A549 (cell line): ENCODE measurements at regions not wholly inside any gene's neighbourhood (a gene's known extent, or its start where the extent isn't known, plus 50 kb on each side); places are given as distances from the start of the nearest gene placed in this dataset.

Experiments
- ATAC-seq, 2 experiments: fragments of 200-7000 bp in 1 of 2; fragments of >200 bp in 1 of 2; cut with Nextera tagmentation in 1 of 2; cut with Tn5 transposase in 1 of 2; 3 replicates each; pipeline versions ENCODE4 v1.8.0 to v1.9.1; 2018 to 2020; ENCODE audit warnings: mild to moderate bottlenecking in 1 of 2, moderate library complexity in 1 of 2
- CTCF ChIA-PET: fragments of 300-600 bp; sonication (Branson Sonifier 250); formaldehyde crosslinking; extraction: SDS; loops from one replicate; lab custom pipeline; 2021; ENCODE audit warnings: antibody characterized with exemption, inconsistent platforms; lab: Yijun Ruan, JAX
- POLR2A ChIA-PET: fragments of 350-600 bp; formaldehyde crosslinking; extraction: SDS; loops from one replicate; lab custom pipeline; 2021; ENCODE audit warnings: antibody characterized with exemption, inconsistent platforms; lab: Yijun Ruan, JAX
- DNase-seq, 2 experiments: peaks; one replicate each; pipeline versions ENCODE4 v3.0.0 to v3.0.0-alpha.2; 2011 to 2016; ENCODE audit warnings: low read depth in 1 of 2, low spot score in 1 of 2
- FAIRE-seq: peaks from 2 replicates; lab custom pipeline; 2011; peaks lifted over from hg19 to GRCh38; lab: Jason Lieb, UNC
- H3K27ac ChIP-seq, 2 experiments: fragments of >200 bp; sonication (Bioruptor Twin); formaldehyde crosslinking; 3 replicates each; pipeline ENCODE4 v1.5.1; 2016 to 2017
- H3K4me1 ChIP-seq: fragments of >200 bp; sonication (Bioruptor Twin); formaldehyde crosslinking; 3 replicates; pipeline ENCODE4 v1.6.1; 2016
- H3K4me2 ChIP-seq: fragments of >200 bp; sonication (Bioruptor Twin); formaldehyde crosslinking; 3 replicates; pipeline ENCODE4 v1.6.1; 2016
- H3K4me3 ChIP-seq: fragments of >200 bp; sonication (Bioruptor Twin); formaldehyde crosslinking; 3 replicates; pipeline ENCODE4 v1.5.1; 2016
- H3K9me3 ChIP-seq: fragments of >200 bp; sonication (Bioruptor Twin); formaldehyde crosslinking; 3 replicates; pipeline ENCODE4 v1.6.1; 2016
- BCL3 ChIP-seq: fragments of >200 bp; sonication (Bioruptor Twin); formaldehyde crosslinking; IDR thresholded peaks from 3 replicates; pipeline ENCODE4 v1.6.1; 2016
- CBX8 ChIP-seq: fragments of 200-600 bp; sonication (generic); IDR thresholded peaks from 2 replicates; pipeline ENCODE4 v1.6.1; 2016
- CHD4 ChIP-seq: fragments of 200-600 bp; sonication (generic); IDR thresholded peaks from 2 replicates; pipeline ENCODE4 v1.6.1; 2016; ENCODE audit warnings: antibody characterized with exemption, mild to moderate bottlenecking, borderline replicate concordance
- CTCF ChIP-seq: fragments of >200 bp; sonication (Bioruptor Twin); formaldehyde crosslinking; IDR thresholded peaks from 3 replicates; pipeline ENCODE4 v1.5.1; 2016
- EHF ChIP-seq: fragments of 250-450 bp; sonication (Bioruptor Pico); IDR thresholded peaks from 2 replicates; pipeline ENCODE4 v1.5.0; 2020; ENCODE audit warnings: mild to moderate bottlenecking
- ELK1 ChIP-seq: fragments of 150-350 bp; IDR thresholded peaks from 2 replicates; pipeline ENCODE4 v1.6.1; 2014; ENCODE audit warnings: low read depth, mild to moderate bottlenecking, low read length
- EP300 ChIP-seq, 2 experiments: fragments of >200 bp; sonication (Bioruptor Twin); formaldehyde crosslinking; IDR thresholded peaks; 2 replicates in 1 of 2; 3 replicates in 1 of 2; pipeline ENCODE4 v1.6.1; 2016 to 2017
- FOSL2 ChIP-seq, 2 experiments: fragments of 450-650 bp in 1 of 2; fragments of >200 bp in 1 of 2; sonication (Bioruptor Twin) in 1 of 2; formaldehyde crosslinking; IDR thresholded peaks; 2 replicates each; pipeline versions ENCODE4 v1.5.0 to v1.6.1; 2016 to 2020; ENCODE audit warnings: mild to moderate bottlenecking in 1 of 2, moderate library complexity in 1 of 2
- HEYL ChIP-seq: fragments of 250-450 bp; sonication (Bioruptor Pico); IDR thresholded peaks from 2 replicates; pipeline ENCODE4 v1.8.0; 2021; ENCODE audit warnings: mild to moderate bottlenecking, moderate library complexity
- HOXA7 ChIP-seq: fragments of 250-450 bp; sonication (Bioruptor Pico); IDR thresholded peaks from 2 replicates; pipeline ENCODE4 v1.5.0; 2020; ENCODE audit warnings: mild to moderate bottlenecking, moderate library complexity
- HOXB13 ChIP-seq: fragments of 250-450 bp; sonication (Bioruptor Pico); IDR thresholded peaks from 2 replicates; pipeline ENCODE4 v1.5.0; 2020; ENCODE audit warnings: low read depth, mild to moderate bottlenecking, moderate library complexity
- JUN ChIP-seq, 2 experiments: fragments of >200 bp; sonication (Bioruptor Twin); formaldehyde crosslinking; IDR thresholded peaks; 2 replicates in 1 of 2; 3 replicates in 1 of 2; pipeline ENCODE4 v1.6.1; 2016 to 2017
- KDM5A ChIP-seq: fragments of 200-600 bp; sonication (generic); IDR thresholded peaks from 2 replicates; pipeline ENCODE4 v1.6.1; 2016; ENCODE audit warnings: antibody characterized with exemption, mild to moderate bottlenecking
- MAFK ChIP-seq: fragments of 450-650 bp; IDR thresholded peaks from 2 replicates; pipeline ENCODE4 v1.6.1; 2014; ENCODE audit not compliant: partially characterized antibody
- NPAS2 ChIP-seq: fragments of 250-450 bp; sonication (Bioruptor Pico); IDR thresholded peaks from 2 replicates; pipeline ENCODE4 v1.8.0; 2022; ENCODE audit warnings: mild to moderate bottlenecking, moderate library complexity, borderline replicate concordance
- NR3C1 ChIP-seq: fragments of >200 bp; sonication (Bioruptor Twin); formaldehyde crosslinking; IDR thresholded peaks from 3 replicates; pipeline ENCODE4 v1.6.1; 2017
- PBX3 ChIP-seq: IDR thresholded peaks from 2 replicates; pipeline ENCODE4 v1.6.1; 2012
- PHF8 ChIP-seq: fragments of 200-600 bp; sonication (generic); IDR thresholded peaks from 2 replicates; pipeline ENCODE4 v1.6.1; 2016; ENCODE audit warnings: low read depth, mild to moderate bottlenecking, antibody characterized with exemption, moderate library complexity, borderline replicate concordance
- POLR2A ChIP-seq: IDR thresholded peaks from 2 replicates; pipeline ENCODE4 v1.6.1; 2012; ENCODE audit warnings: mild to moderate bottlenecking, low read length
- POLR2AphosphoS2 ChIP-seq: conservative IDR thresholded peaks from 2 replicates; pipeline ENCODE4 v1.6.1; 2012; ENCODE audit warnings: low read length, improper control_type of control experiment, inconsistent platforms
- RARB ChIP-seq: fragments of 250-450 bp; sonication (Bioruptor Pico); IDR thresholded peaks from 2 replicates; pipeline ENCODE4 v1.8.0; 2021; ENCODE audit warnings: mild to moderate bottlenecking, moderate library complexity
- RCOR1 ChIP-seq: fragments of 150-350 bp; IDR thresholded peaks from 2 replicates; pipeline ENCODE4 v1.6.1; 2014; ENCODE audit warnings: antibody characterized with exemption, low read length, low read depth
- REST ChIP-seq: fragments of 200-600 bp; sonication (generic); IDR thresholded peaks from 2 replicates; pipeline ENCODE4 v1.6.1; 2016; ENCODE audit warnings: antibody characterized with exemption, mild to moderate bottlenecking, moderate library complexity
- SREBF2 ChIP-seq: fragments of 450-650 bp; IDR thresholded peaks from 2 replicates; pipeline ENCODE4 v1.6.1; 2014; ENCODE audit warnings: mild to moderate bottlenecking, moderate library complexity
- TFCP2L1 ChIP-seq: fragments of 250-450 bp; sonication (Bioruptor Pico); IDR thresholded peaks from 2 replicates; pipeline ENCODE4 v1.5.0; 2021; ENCODE audit warnings: mild to moderate bottlenecking
- TP53 ChIP-seq: fragments of 250-450 bp; sonication (Bioruptor Pico); IDR thresholded peaks from 2 replicates; pipeline ENCODE4 v1.5.0; 2021; ENCODE audit warnings: mild to moderate bottlenecking, moderate library complexity
- ZFP36 ChIP-seq: fragments of 450-650 bp; IDR thresholded peaks from 2 replicates; pipeline ENCODE4 v1.6.1; 2014; ENCODE audit warnings: borderline replicate concordance; ENCODE audit not compliant: partially characterized antibody
- ZSCAN20 ChIP-seq: fragments of 250-450 bp; sonication (Bioruptor Pico); IDR thresholded peaks from 2 replicates; pipeline ENCODE4 v1.8.0; 2022; ENCODE audit warnings: mild to moderate bottlenecking, moderate library complexity
- WGBS: methylation state at CpG from one replicate; pipeline ENCODE4 v1.1.6; 2017; ENCODE audit errors: missing lambda C conversion rate; 5-methylcytosine and 5-hydroxymethylcytosine counted together

GRCh38 chr1:199177241-199177640 lies 538.4 kb downstream of the PTPRC start:
- 35% methylated on average over 4 of the region's 4 CpGs for WGBS
- no peak for FAIRE-seq
- CTCF ChIA-PET: no interaction called here
- Histone ChIP-seq H3K4me3 (no peak overlapping the region), H3K4me1 (no peaks in the 10 kb centered on the region), H3K27ac (no peak overlapping the region), H3K9me3 (no peaks in the 10 kb centered on the region), H3K4me2 (no peak overlapping the region)
- TF ChIP-seq CBX8 (no peak), REST (no peak), HEYL (CRISPR knock-in tag) (no peak), RARB (CRISPR knock-in tag) (no peak), HOXA7 (CRISPR knock-in tag) (no peak), JUN (IDR thresholded peaks at IDR 0.05) (no peak), PHF8 (no peak)
- no peak for ATAC-seq
- no peak for DNase-seq
- POLR2A ChIA-PET: no interaction called here

GRCh38 chr1:199178646-199179045 lies 539.8 kb downstream of the PTPRC start:
- ChIA-PET CTCF (no interaction called here), POLR2A (no interaction called here)
- no peak for FAIRE-seq
- ATAC-seq: no peak
- Histone ChIP-seq H3K27ac (no peak overlapping the region), H3K9me3 (no peaks in the 10 kb centered on the region), H3K4me1 (no peaks in the 10 kb centered on the region), H3K4me3 (no peak overlapping the region), H3K4me2 (no peak overlapping the region)
- 24% methylated on average over 2 of the region's 2 CpGs for WGBS
- TF ChIP-seq CHD4: no peak
- TF ChIP-seq POLR2AphosphoS2: no peak
- no peak for TF ChIP-seq TP53 (CRISPR knock-in tag)
- no peak for TF ChIP-seq CTCF
- no peak for TF ChIP-seq MAFK
- no peak for TF ChIP-seq ZFP36
- TF ChIP-seq NR3C1: no peak
- no peak for TF ChIP-seq SREBF2
- TF ChIP-seq BCL3: no peak
- no peak for DNase-seq

GRCh38 chr1:199182186-199182843 lies 543.5 kb downstream of the PTPRC start:
- FAIRE-seq: no peak
- Histone ChIP-seq H3K4me2 (no peak overlapping the region), H3K9me3 (no peaks in the 10 kb centered on the region), H3K4me1 (no peaks in the 10 kb centered on the region), H3K4me3 (no peak overlapping the region), H3K27ac (no peak overlapping the region)
- 14% methylated on average over 2 of the region's 2 CpGs for WGBS
- ATAC-seq: no peak
- ChIA-PET CTCF (interaction anchor here (0.6 kb wide), 1 partner anchor 28 kb away, joined by 3 read pairs; no protein-coding TSS in a partner anchor), POLR2A (no interaction called here)
- no peak for DNase-seq
- no peak for TF ChIP-seq ELK1
- TF ChIP-seq HOXB13 (CRISPR knock-in tag): no peak
- no peak for TF ChIP-seq FOSL2 (IDR thresholded peaks at IDR 0.05)
- TF ChIP-seq FOSL2 (CRISPR knock-in tag; IDR thresholded peaks at IDR 0.05): no peak
- no peak for TF ChIP-seq EHF
- TF ChIP-seq TFCP2L1 (CRISPR knock-in tag): no peak
- no peak for TF ChIP-seq POLR2A
- TF ChIP-seq HOXA7 (CRISPR knock-in tag): no peak
- no peak for TF ChIP-seq ZSCAN20 (CRISPR knock-in tag)
- no peak for TF ChIP-seq RARB (CRISPR knock-in tag)
- TF ChIP-seq PBX3: no peak
- TF ChIP-seq NPAS2: no peak
- no peak for TF ChIP-seq EP300 (IDR thresholded peaks at IDR 0.05)
- no peak for TF ChIP-seq KDM5A
- no peak for TF ChIP-seq RCOR1
